H1 (cell line): ENCODE measurements at regions not wholly inside any gene's neighbourhood (a gene's known extent, or its start where the extent isn't known, plus 50 kb on each side); places are given as distances from the start of the nearest gene placed in this dataset.

Experiments
- BACH1 ChIP-seq: IDR thresholded peaks from 2 replicates; pipeline ENCODE4 v1.6.1; 2012; ENCODE audit warnings: low read length, improper control_type of control experiment
- CBX8 ChIP-seq: fragments of 300-800, 300-1000 bp; sonication (generic); IDR thresholded peaks from 2 replicates; pipeline ENCODE4 v1.7.1; 2016; ENCODE audit warnings: low read depth, low read length, borderline replicate concordance
- EP300 ChIP-seq, 2 experiments: IDR thresholded peaks; 1 replicate in 1 of 2; 2 replicates in 1 of 2; pipeline ENCODE4 v1.6.1; 2011 to 2012; ENCODE audit warnings: low read depth in 2 of 2, low read length in 2 of 2, mild to moderate bottlenecking in 2 of 2, borderline replicate concordance in 1 of 2, inconsistent platforms in 1 of 2, moderate library complexity in 1 of 2
- EZH2 ChIP-seq: fragments of 200-600 bp; sonication (generic); IDR thresholded peaks from 2 replicates; pipeline ENCODE4 v1.7.1; 2012; ENCODE audit warnings: low read depth, mild to moderate bottlenecking, moderate library complexity, low read length, inconsistent platforms; ENCODE audit not compliant: severe bottlenecking
- POLR2A ChIP-seq, 2 experiments: IDR thresholded peaks; 1 replicate in 1 of 2; 2 replicates in 1 of 2; pipeline ENCODE4 v1.6.1; 2011; ENCODE audit warnings: low read depth in 2 of 2, low read length in 2 of 2, mild to moderate bottlenecking in 2 of 2; ENCODE audit errors: control extremely low read depth in 1 of 2
- RAD21 ChIP-seq, 2 experiments: IDR thresholded peaks in 1 of 2; conservative IDR thresholded peaks in 1 of 2; 2 replicates each; pipeline ENCODE4 v1.6.1; 2011; ENCODE audit warnings: low read depth in 2 of 2, low read length in 2 of 2, improper control_type of control experiment in 1 of 2, inconsistent platforms in 1 of 2, mild to moderate bottlenecking in 1 of 2, moderate library complexity in 1 of 2
- RFX5 ChIP-seq: IDR thresholded peaks from 2 replicates; pipeline ENCODE4 v1.6.1; 2011; ENCODE audit warnings: low read depth, low read length, improper control_type of control experiment, borderline replicate concordance
- TAF1 ChIP-seq: IDR thresholded peaks from 2 replicates; pipeline ENCODE4 v1.6.1; 2011; ENCODE audit warnings: mild to moderate bottlenecking, low read depth, low read length
- TBP ChIP-seq: IDR thresholded peaks from 2 replicates; pipeline ENCODE4 v1.6.1; 2011; ENCODE audit warnings: low read depth, low read length, improper control_type of control experiment
- TF ChIP-seq, protein P1 (sequence below), 3 experiments: IDR thresholded peaks; 1 replicate in 2 of 3; 2 replicates in 1 of 3; pipeline versions ENCODE4 v1.5.1 to v1.6.1; 2011; ENCODE audit warnings: low read length in 3 of 3, mild to moderate bottlenecking in 3 of 3, inconsistent platforms in 2 of 3, low read depth in 1 of 3, moderate library complexity in 1 of 3; ENCODE audit not compliant: insufficient read depth in 1 of 3; ENCODE audit errors: control extremely low read depth in 1 of 3

DNA sequence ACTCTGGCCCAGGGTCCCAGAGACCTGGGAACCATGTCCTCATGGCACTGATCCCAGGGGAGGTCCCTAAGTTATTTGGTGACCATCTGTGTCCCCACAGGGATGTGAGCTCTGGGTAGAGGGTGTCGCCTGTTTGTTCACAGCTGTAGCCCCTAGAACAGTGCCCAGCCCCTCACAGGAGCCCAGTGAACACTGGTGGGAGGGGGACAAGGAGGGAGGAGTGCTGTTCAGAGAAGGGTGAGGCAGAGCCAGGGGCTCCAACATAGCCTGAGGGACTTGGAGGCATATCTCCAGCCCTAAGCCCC lies 450.4 kb downstream of the MATN1 start:
- TF ChIP-seq, protein P1, sequence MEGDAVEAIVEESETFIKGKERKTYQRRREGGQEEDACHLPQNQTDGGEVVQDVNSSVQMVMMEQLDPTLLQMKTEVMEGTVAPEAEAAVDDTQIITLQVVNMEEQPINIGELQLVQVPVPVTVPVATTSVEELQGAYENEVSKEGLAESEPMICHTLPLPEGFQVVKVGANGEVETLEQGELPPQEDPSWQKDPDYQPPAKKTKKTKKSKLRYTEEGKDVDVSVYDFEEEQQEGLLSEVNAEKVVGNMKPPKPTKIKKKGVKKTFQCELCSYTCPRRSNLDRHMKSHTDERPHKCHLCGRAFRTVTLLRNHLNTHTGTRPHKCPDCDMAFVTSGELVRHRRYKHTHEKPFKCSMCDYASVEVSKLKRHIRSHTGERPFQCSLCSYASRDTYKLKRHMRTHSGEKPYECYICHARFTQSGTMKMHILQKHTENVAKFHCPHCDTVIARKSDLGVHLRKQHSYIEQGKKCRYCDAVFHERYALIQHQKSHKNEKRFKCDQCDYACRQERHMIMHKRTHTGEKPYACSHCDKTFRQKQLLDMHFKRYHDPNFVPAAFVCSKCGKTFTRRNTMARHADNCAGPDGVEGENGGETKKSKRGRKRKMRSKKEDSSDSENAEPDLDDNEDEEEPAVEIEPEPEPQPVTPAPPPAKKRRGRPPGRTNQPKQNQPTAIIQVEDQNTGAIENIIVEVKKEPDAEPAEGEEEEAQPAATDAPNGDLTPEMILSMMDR (IDR thresholded peaks at IDR 0.05; ENCODE audit: control extremely low read depth in 1 of 3, insufficient read depth in 1 of 3, low read depth in 1 of 3, low read length in 3 of 3): no peak
- TF ChIP-seq EP300 (IDR thresholded peaks at IDR 0.05; ENCODE audit: borderline replicate concordance in 1 of 2, low read depth in 2 of 2, low read length in 2 of 2) (no peak), BACH1 (no peak), TAF1 (no peak), EZH2 (no peak), RFX5 (no peak), RAD21 (IDR thresholded peaks at IDR 0.05 in 1 of 2, conservative IDR thresholded peaks at IDR 0.05 in 1 of 2; ENCODE audit: low read depth in 2 of 2, low read length in 2 of 2) (no peak), CBX8 (no peak), TBP (no peak), POLR2A (IDR thresholded peaks at IDR 0.05; ENCODE audit: control extremely low read depth in 1 of 2, low read depth in 2 of 2, low read length in 2 of 2) (no peak)
